H1 (cell line): ENCODE measurements at regions not wholly inside any gene's neighbourhood (a gene's known extent, or its start where the extent isn't known, plus 50 kb on each side); places are given as distances from the start of the nearest gene placed in this dataset.

Experiments used
- CBX8 ChIP-seq: fragments of 300-800, 300-1000 bp; sonication (generic); IDR thresholded peaks from 2 replicates; pipeline ENCODE4 v1.7.1; 2016; ENCODE audit warnings: low read depth, low read length, borderline replicate concordance
- EZH2 ChIP-seq: fragments of 200-600 bp; sonication (generic); IDR thresholded peaks from 2 replicates; pipeline ENCODE4 v1.7.1; 2012; ENCODE audit warnings: low read depth, mild to moderate bottlenecking, moderate library complexity, low read length, inconsistent platforms; ENCODE audit not compliant: severe bottlenecking
- FOSL1 ChIP-seq: IDR thresholded peaks from 2 replicates; pipeline ENCODE4 v1.6.1; 2011; ENCODE audit warnings: mild to moderate bottlenecking, low read depth, low read length, moderate library complexity; ENCODE audit not compliant: insufficient read depth
- JUN ChIP-seq: IDR thresholded peaks from 2 replicates; pipeline ENCODE4 v1.6.1; 2011; ENCODE audit warnings: low read depth, mild to moderate bottlenecking, improper control_type of control experiment, low read length
- NANOG ChIP-seq: IDR thresholded peaks from 2 replicates; pipeline ENCODE4 v1.6.1; 2011; ENCODE audit warnings: low read length, low read depth, mild to moderate bottlenecking, inconsistent platforms; ENCODE audit not compliant: insufficient read depth, poor library complexity, severe bottlenecking
- TF ChIP-seq, protein P1 (sequence below): IDR thresholded peaks from 2 replicates; pipeline ENCODE4 v1.6.1; 2012; ENCODE audit warnings: inconsistent platforms

DNA sequence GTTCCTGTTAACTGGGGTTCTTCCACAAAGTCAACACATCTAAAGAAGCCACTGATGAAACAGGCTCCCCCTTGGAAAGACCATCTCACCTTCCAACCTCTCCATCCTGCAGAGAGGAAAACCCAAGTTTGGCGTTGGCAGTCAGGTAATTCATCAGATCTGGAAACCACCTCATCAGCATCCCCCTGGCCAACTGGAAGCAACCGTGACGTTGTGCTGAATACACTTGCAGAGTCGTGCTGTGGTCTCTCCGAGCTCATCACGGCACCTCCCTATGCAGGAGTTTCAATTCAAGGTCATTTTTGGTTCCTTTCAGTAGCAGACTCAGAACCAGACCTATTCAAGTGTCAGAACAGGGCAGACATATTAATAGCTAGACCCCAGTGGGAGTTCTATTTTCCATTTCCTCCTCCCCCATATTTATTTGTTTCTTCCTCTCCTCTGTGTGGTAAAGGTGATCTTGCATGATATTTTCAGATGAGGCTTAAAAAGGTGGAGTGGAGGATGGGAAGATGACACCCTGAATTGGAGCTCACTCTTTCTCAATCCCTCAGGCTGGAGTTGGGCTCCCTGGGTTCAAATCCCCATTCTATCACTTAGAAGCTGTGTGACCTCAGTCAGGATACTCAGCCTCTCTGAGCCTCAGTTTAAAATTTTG, 149.1 kb upstream of the ADO start:
- TF ChIP-seq, protein P1, sequence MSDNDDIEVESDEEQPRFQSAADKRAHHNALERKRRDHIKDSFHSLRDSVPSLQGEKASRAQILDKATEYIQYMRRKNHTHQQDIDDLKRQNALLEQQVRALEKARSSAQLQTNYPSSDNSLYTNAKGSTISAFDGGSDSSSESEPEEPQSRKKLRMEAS: no peak
- TF ChIP-seq FOSL1: no peak
- no peak for TF ChIP-seq NANOG
- TF ChIP-seq JUN: no peak
- no peak for TF ChIP-seq EZH2
- no peak for TF ChIP-seq CBX8
